GM12878 (cell line): ENCODE measurements at regions not wholly inside any gene's neighbourhood (a gene's known extent, or its start where the extent isn't known, plus 50 kb on each side); places are given as distances from the start of the nearest gene placed in this dataset.

Source experiments
- HDGF ChIP-seq: fragments of 450-650 bp; IDR thresholded peaks from 2 replicates; pipeline ENCODE4 v1.6.1; 2016; ENCODE audit warnings: antibody characterized with exemption
- REST ChIP-seq: IDR thresholded peaks from 2 replicates; pipeline ENCODE4 v1.6.1; 2012; ENCODE audit warnings: mild to moderate bottlenecking, low read depth, low read length
- TAF1 ChIP-seq: IDR thresholded peaks from 2 replicates; pipeline ENCODE4 v1.6.1; 2011; ENCODE audit warnings: mild to moderate bottlenecking, low read depth, low read length, borderline replicate concordance
- TARDBP ChIP-seq: IDR thresholded peaks from 2 replicates; pipeline ENCODE4 v1.6.1; 2016; ENCODE audit warnings: borderline replicate concordance
- ZBTB40 ChIP-seq: fragments of 450-650 bp; IDR thresholded peaks from 2 replicates; pipeline ENCODE4 v1.6.1; 2016; ENCODE audit warnings: mild to moderate bottlenecking, moderate library complexity, borderline replicate concordance
- ZNF274 ChIP-seq: IDR thresholded peaks from one replicate; pipeline ENCODE4 v1.8.0; 2011; ENCODE audit not compliant: insufficient read length, insufficient read depth
- TF ChIP-seq, protein P1 (sequence below): fragments of 150-350 bp; IDR thresholded peaks from 2 replicates; pipeline ENCODE4 v1.6.1; 2016; ENCODE audit warnings: low read depth, low read length
- TF ChIP-seq, protein P2 (sequence below): IDR thresholded peaks from 2 replicates; pipeline ENCODE4 v1.6.1; 2011; ENCODE audit warnings: low read depth, low read length, improper control_type of control experiment, borderline replicate concordance

DNA sequence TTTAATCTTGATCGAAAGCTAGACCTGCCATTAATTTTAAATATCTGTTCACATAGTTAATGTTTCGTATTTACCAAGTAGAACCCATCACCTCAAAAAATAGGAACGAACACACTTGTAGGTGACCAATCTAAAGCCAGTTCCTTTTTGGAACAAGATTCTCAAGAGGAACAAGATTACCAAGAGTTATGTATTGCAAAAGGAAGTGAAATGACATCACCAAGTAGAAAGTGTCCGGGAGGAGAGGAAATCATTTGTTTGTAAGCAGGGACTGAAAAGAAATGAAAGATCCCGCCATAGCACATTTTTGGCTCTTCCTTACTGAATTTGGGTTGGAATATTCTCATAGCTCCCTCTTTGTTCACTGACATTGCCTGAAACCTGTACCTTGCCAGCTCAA is 1200.5 kb downstream of the SORCS1 start (continued):
- TF ChIP-seq, protein P1, sequence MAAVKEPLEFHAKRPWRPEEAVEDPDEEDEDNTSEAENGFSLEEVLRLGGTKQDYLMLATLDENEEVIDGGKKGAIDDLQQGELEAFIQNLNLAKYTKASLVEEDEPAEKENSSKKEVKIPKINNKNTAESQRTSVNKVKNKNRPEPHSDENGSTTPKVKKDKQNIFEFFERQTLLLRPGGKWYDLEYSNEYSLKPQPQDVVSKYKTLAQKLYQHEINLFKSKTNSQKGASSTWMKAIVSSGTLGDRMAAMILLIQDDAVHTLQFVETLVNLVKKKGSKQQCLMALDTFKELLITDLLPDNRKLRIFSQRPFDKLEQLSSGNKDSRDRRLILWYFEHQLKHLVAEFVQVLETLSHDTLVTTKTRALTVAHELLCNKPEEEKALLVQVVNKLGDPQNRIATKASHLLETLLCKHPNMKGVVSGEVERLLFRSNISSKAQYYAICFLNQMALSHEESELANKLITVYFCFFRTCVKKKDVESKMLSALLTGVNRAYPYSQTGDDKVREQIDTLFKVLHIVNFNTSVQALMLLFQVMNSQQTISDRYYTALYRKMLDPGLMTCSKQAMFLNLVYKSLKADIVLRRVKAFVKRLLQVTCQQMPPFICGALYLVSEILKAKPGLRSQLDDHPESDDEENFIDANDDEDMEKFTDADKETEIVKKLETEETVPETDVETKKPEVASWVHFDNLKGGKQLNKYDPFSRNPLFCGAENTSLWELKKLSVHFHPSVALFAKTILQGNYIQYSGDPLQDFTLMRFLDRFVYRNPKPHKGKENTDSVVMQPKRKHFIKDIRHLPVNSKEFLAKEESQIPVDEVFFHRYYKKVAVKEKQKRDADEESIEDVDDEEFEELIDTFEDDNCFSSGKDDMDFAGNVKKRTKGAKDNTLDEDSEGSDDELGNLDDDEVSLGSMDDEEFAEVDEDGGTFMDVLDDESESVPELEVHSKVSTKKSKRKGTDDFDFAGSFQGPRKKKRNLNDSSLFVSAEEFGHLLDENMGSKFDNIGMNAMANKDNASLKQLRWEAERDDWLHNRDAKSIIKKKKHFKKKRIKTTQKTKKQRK, result no peak
- no peak for TF ChIP-seq TARDBP
- no peak for TF ChIP-seq ZNF274
- TF ChIP-seq, protein P2, sequence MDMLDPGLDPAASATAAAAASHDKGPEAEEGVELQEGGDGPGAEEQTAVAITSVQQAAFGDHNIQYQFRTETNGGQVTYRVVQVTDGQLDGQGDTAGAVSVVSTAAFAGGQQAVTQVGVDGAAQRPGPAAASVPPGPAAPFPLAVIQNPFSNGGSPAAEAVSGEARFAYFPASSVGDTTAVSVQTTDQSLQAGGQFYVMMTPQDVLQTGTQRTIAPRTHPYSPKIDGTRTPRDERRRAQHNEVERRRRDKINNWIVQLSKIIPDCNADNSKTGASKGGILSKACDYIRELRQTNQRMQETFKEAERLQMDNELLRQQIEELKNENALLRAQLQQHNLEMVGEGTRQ, result no peak
- no peak for TF ChIP-seq REST
- TF ChIP-seq HDGF, result no peak
- no peak for TF ChIP-seq ZBTB40
- no peak for TF ChIP-seq TAF1
